Coronary artery (tissue), 2 donors: ENCODE measurements at regions not wholly inside any gene's neighbourhood (a gene's known extent, or its start where the extent isn't known, plus 50 kb on each side); places are given as distances from the start of the nearest gene placed in this dataset.

Experiments
- DNase-seq: peaks from one replicate; pipeline ENCODE4 v3.0.0-alpha.2; 2017; ENCODE audit warnings: low spot score
- H3K27ac ChIP-seq, 2 donors: fragments of 200-600 bp; sonication (generic); one replicate each; pipeline ENCODE4 v1.5.1; 2016 to 2019
- H3K4me3 ChIP-seq: fragments of 200-600 bp; sonication (generic); 2 replicates; pipeline ENCODE4 v1.5.1; 2016; ENCODE audit warnings: mild to moderate bottlenecking, moderate library complexity
- CTCF ChIP-seq: fragments of 200-600 bp; sonication (generic); IDR thresholded peaks from one replicate; pipeline ENCODE4 v1.5.1; 2019; ENCODE audit warnings: antibody characterized with exemption

- TF ChIP-seq CTCF, result no peak
- no peak for DNase-seq
- no peak overlapping the region for H3K4me3 ChIP-seq
- H3K27ac ChIP-seq, result no peak overlapping the region
Measured at GRCh38 chr5:157917491-157917890, 58.5 kb upstream of the CLINT1 start.

GRCh38 chr5:157915638-157916037 is 56.7 kb upstream of the CLINT1 start:
- H3K4me3 ChIP-seq, result no peak overlapping the region
- no peak for TF ChIP-seq CTCF
- peak overlapping the region; percentile 17 to 34 for H3K27ac ChIP-seq
- DNase-seq, result peak; percentile 82

- DNase-seq, result no peak
- Histone ChIP-seq H3K27ac (no peak overlapping the region), H3K4me3 (no peak overlapping the region)
- no peak for TF ChIP-seq CTCF
Measured at GRCh38 chr5:157914151-157914788, 55.3 kb upstream of the CLINT1 start.

GRCh38 chr5:157913575-157913974 is 54.6 kb upstream of the CLINT1 start:
- Histone ChIP-seq H3K27ac (no peak overlapping the region), H3K4me3 (no peak overlapping the region)
- TF ChIP-seq CTCF, result no peak
- no peak for DNase-seq

GRCh38 chr5:157912621-157913325 is 53.8 kb upstream of the CLINT1 start:
- TF ChIP-seq CTCF, result no peak
- no peak for DNase-seq
- no peak overlapping the region for H3K27ac ChIP-seq
- no peak overlapping the region for H3K4me3 ChIP-seq

GRCh38 chr5:157911568-157911967 is 52.6 kb upstream of the CLINT1 start:
- Histone ChIP-seq H3K27ac (no peak overlapping the region), H3K4me3 (no peak overlapping the region)
- no peak for DNase-seq
- no peak for TF ChIP-seq CTCF
